ENCODE measurements at regions not wholly inside any gene's neighbourhood (a gene's known extent, or its start where the extent isn't known, plus 50 kb on each side); places are given as distances from the start of the nearest gene placed in this dataset.

- TF ChIP-seq, protein P1, sequence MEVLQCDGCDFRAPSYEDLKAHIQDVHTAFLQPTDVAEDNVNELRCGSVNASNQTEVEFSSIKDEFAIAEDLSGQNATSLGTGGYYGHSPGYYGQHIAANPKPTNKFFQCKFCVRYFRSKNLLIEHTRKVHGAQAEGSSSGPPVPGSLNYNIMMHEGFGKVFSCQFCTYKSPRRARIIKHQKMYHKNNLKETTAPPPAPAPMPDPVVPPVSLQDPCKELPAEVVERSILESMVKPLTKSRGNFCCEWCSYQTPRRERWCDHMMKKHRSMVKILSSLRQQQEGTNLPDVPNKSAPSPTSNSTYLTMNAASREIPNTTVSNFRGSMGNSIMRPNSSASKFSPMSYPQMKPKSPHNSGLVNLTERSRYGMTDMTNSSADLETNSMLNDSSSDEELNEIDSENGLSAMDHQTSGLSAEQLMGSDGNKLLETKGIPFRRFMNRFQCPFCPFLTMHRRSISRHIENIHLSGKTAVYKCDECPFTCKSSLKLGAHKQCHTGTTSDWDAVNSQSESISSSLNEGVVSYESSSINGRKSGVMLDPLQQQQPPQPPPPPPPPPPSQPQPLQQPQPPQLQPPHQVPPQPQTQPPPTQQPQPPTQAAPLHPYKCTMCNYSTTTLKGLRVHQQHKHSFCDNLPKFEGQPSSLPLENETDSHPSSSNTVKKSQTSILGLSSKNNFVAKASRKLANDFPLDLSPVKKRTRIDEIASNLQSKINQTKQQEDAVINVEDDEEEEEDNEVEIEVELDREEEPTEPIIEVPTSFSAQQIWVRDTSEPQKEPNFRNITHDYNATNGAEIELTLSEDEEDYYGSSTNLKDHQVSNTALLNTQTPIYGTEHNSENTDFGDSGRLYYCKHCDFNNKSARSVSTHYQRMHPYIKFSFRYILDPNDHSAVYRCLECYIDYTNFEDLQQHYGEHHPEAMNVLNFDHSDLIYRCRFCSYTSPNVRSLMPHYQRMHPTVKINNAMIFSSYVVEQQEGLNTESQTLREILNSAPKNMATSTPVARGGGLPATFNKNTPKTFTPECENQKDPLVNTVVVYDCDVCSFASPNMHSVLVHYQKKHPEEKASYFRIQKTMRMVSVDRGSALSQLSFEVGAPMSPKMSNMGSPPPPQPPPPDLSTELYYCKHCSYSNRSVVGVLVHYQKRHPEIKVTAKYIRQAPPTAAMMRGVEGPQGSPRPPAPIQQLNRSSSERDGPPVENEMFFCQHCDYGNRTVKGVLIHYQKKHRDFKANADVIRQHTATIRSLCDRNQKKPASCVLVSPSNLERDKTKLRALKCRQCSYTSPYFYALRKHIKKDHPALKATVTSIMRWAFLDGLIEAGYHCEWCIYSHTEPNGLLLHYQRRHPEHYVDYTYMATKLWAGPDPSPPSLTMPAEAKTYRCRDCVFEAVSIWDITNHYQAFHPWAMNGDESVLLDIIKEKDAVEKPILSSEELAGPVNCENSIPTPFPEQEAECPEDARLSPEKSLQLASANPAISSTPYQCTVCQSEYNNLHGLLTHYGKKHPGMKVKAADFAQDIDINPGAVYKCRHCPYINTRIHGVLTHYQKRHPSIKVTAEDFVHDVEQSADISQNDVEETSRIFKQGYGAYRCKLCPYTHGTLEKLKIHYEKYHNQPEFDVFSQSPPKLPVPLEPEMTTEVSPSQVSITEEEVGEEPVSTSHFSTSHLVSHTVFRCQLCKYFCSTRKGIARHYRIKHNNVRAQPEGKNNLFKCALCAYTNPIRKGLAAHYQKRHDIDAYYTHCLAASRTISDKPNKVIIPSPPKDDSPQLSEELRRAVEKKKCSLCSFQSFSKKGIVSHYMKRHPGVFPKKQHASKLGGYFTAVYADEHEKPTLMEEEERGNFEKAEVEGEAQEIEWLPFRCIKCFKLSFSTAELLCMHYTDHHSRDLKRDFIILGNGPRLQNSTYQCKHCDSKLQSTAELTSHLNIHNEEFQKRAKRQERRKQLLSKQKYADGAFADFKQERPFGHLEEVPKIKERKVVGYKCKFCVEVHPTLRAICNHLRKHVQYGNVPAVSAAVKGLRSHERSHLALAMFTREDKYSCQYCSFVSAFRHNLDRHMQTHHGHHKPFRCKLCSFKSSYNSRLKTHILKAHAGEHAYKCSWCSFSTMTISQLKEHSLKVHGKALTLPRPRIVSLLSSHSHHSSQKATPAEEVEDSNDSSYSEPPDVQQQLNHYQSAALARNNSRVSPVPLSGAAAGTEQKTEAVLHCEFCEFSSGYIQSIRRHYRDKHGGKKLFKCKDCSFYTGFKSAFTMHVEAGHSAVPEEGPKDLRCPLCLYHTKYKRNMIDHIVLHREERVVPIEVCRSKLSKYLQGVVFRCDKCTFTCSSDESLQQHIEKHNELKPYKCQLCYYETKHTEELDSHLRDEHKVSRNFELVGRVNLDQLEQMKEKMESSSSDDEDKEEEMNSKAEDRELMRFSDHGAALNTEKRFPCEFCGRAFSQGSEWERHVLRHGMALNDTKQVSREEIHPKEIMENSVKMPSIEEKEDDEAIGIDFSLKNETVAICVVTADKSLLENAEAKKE (CRISPR knock-in tag; IDR thresholded peaks at IDR 0.05): no peak
These were observed 65.0 kb upstream of the SSX2IP start (continued) for GRCh38 chr1:84755216-84755615.

GRCh38 chr1:84754386-84754703, 64.1 kb upstream of the SSX2IP start:
- ATAC-seq (no peak), DNase-seq (ENCODE audit: low spot score) (peak; percentile 22)
- H3K4me2 ChIP-seq: 0 out of 2 replicates have a peak overlapping the region, but pooled peaks have one; percentile 8
- H3F3A ChIP-seq (replicated peaks; ENCODE audit: low read depth): peaks cover 5% of the 10 kb centered on the region; the same call in 1 of the 2 replicates
- no peaks in the 10 kb centered on the region for H3K9me2 ChIP-seq (ENCODE audit: insufficient read depth)
- Mint-ChIP-seq H3K9me3 (no peaks in the 10 kb centered on the region), H3K4me3 (no peak overlapping the region), H3K36me3 (ENCODE audit: low read depth) (no peaks in the 10 kb centered on the region), H3K4me1 (peaks cover 42% of the 10 kb centered on the region), H3K27ac (no peak overlapping the region), H3K27me3 (ENCODE audit: insufficient read depth, low read depth, poor library complexity) (no peaks in the 10 kb centered on the region)
- H4K20me1 ChIP-seq (replicated peaks; ENCODE audit: insufficient read depth): no peaks in the 10 kb centered on the region
- peak overlapping the region; percentile 52; the same call in 1 of the 2 replicates for H2AFZ ChIP-seq
- H3K4me1 ChIP-seq (ENCODE audit: insufficient read depth): peaks cover 39% of the 10 kb centered on the region
- H3K79me2 ChIP-seq (replicated peaks; ENCODE audit: insufficient read depth): no peaks in the 10 kb centered on the region
- no peak for TF ChIP-seq REST (IDR thresholded peaks at IDR 0.05; ENCODE audit: unreplicated experiment)
- H3K27ac ChIP-seq (ENCODE audit: low read depth): peak overlapping the region; percentile 2; the same call in 1 of the 2 replicates
- no peak overlapping the region for H3K4me3 ChIP-seq
- H3K36me3 ChIP-seq (ENCODE audit: insufficient read depth): no peaks in the 10 kb centered on the region
- H3K27me3 ChIP-seq (ENCODE audit: insufficient read depth): no peaks in the 10 kb centered on the region
